ENCODE measurements at regions not wholly inside any gene's neighbourhood (a gene's known extent, or its start where the extent isn't known, plus 50 kb on each side); places are given as distances from the start of the nearest gene placed in this dataset.

GRCh38 chr6:43946641-43947363 lies 176.8 kb downstream of the VEGFA start (continued):
- TF ChIP-seq, protein P1, sequence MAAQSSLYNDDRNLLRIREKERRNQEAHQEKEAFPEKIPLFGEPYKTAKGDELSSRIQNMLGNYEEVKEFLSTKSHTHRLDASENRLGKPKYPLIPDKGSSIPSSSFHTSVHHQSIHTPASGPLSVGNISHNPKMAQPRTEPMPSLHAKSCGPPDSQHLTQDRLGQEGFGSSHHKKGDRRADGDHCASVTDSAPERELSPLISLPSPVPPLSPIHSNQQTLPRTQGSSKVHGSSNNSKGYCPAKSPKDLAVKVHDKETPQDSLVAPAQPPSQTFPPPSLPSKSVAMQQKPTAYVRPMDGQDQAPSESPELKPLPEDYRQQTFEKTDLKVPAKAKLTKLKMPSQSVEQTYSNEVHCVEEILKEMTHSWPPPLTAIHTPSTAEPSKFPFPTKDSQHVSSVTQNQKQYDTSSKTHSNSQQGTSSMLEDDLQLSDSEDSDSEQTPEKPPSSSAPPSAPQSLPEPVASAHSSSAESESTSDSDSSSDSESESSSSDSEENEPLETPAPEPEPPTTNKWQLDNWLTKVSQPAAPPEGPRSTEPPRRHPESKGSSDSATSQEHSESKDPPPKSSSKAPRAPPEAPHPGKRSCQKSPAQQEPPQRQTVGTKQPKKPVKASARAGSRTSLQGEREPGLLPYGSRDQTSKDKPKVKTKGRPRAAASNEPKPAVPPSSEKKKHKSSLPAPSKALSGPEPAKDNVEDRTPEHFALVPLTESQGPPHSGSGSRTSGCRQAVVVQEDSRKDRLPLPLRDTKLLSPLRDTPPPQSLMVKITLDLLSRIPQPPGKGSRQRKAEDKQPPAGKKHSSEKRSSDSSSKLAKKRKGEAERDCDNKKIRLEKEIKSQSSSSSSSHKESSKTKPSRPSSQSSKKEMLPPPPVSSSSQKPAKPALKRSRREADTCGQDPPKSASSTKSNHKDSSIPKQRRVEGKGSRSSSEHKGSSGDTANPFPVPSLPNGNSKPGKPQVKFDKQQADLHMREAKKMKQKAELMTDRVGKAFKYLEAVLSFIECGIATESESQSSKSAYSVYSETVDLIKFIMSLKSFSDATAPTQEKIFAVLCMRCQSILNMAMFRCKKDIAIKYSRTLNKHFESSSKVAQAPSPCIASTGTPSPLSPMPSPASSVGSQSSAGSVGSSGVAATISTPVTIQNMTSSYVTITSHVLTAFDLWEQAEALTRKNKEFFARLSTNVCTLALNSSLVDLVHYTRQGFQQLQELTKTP (IDR thresholded peaks at IDR 0.05; ENCODE audit: low read depth in 1 of 2, partially characterized antibody in 2 of 2), result peak; percentile 81 to 100
- TF ChIP-seq RERE (CRISPR knock-in tag; IDR thresholded peaks at IDR 0.05; ENCODE audit: borderline replicate concordance), result no peak
- peak; percentile 38; the same call in 1 of the 2 replicates for TF ChIP-seq FOSL1 (tag; conservative IDR thresholded peaks at IDR 0.05)
- TF ChIP-seq, protein P2, sequence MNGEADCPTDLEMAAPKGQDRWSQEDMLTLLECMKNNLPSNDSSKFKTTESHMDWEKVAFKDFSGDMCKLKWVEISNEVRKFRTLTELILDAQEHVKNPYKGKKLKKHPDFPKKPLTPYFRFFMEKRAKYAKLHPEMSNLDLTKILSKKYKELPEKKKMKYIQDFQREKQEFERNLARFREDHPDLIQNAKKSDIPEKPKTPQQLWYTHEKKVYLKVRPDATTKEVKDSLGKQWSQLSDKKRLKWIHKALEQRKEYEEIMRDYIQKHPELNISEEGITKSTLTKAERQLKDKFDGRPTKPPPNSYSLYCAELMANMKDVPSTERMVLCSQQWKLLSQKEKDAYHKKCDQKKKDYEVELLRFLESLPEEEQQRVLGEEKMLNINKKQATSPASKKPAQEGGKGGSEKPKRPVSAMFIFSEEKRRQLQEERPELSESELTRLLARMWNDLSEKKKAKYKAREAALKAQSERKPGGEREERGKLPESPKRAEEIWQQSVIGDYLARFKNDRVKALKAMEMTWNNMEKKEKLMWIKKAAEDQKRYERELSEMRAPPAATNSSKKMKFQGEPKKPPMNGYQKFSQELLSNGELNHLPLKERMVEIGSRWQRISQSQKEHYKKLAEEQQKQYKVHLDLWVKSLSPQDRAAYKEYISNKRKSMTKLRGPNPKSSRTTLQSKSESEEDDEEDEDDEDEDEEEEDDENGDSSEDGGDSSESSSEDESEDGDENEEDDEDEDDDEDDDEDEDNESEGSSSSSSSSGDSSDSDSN (IDR thresholded peaks at IDR 0.05; ENCODE audit: borderline replicate concordance in 1 of 2, low read depth in 2 of 2, low read length in 2 of 2), result no peak
- peak; percentile 55 for TF ChIP-seq SMAD4 (CRISPR knock-in tag; conservative IDR thresholded peaks at IDR 0.05)
- no peak for TF ChIP-seq HNRNPH1 (optimal IDR thresholded peaks at IDR 0.05; ENCODE audit: low read depth, low read length)
- TF ChIP-seq MTA2 (IDR thresholded peaks at IDR 0.05; ENCODE audit: low read depth), result peak; percentile 71
- TF ChIP-seq ZBTB43 (CRISPR knock-in tag; IDR thresholded peaks at IDR 0.05), result no peak
- peak; percentile 91 for TF ChIP-seq ZNF184 (CRISPR knock-in tag; IDR thresholded peaks at IDR 0.05)
- TF ChIP-seq, protein P3, sequence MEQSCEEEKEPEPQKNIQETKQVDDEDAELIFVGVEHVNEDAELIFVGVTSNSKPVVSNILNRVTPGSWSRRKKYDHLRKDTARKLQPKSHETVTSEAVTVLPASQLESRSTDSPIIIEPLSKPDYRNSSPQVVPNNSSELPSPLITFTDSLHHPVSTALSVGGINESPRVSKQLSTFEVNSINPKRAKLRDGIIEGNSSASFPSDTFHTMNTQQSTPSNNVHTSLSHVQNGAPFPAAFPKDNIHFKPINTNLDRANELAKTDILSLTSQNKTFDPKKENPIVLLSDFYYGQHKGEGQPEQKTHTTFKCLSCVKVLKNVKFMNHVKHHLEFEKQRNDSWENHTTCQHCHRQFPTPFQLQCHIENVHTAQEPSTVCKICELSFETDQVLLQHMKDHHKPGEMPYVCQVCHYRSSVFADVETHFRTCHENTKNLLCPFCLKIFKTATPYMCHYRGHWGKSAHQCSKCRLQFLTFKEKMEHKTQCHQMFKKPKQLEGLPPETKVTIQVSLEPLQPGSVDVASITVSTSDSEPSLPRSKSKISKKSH (CRISPR knock-in tag; IDR thresholded peaks at IDR 0.05), result no peak
- no peak for TF ChIP-seq PCBP1 (IDR thresholded peaks at IDR 0.05; ENCODE audit: low read depth, low read length, poor library complexity, severe bottlenecking)

Data from K562 (cell line).